HG03442 (cell line): ENCODE measurements at regions not wholly inside any gene's neighbourhood (a gene's known extent, or its start where the extent isn't known, plus 50 kb on each side); places are given as distances from the start of the nearest gene placed in this dataset.
"Not testable (repeated sequence)": the region's sequence is repeated elsewhere in the genome, so short reads cannot be mapped to it uniquely, and the experiment has no call there.

Experiments used
- ATAC-seq: cut with Tn5 transposase; IDR thresholded peaks from one replicate; pipeline ENCODE4 v1.9.1; 2021; ENCODE audit warnings: mild to moderate bottlenecking, moderate library complexity; ENCODE audit not compliant: unreplicated experiment

DNA sequence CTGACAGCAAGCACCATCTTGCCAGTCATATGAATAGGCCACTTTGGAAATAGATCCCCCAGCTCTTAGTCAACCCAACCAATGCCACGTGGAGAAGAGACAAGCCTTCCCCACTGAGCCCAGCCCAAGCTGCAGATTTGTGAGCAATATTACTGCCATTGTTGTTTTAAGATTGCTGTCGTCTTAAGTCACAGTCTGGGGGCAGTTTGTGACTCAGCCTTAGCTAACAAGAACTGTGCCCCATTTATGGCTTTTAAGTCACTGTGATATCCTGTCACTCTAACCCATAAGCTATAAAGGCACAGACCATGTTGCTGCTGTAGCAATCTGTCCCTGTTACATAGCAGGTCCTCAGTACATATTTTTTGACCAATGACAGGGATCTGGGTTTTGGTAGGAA is 464.2 kb downstream of the MED13L start:
- ATAC-seq, result no peak

DNA sequence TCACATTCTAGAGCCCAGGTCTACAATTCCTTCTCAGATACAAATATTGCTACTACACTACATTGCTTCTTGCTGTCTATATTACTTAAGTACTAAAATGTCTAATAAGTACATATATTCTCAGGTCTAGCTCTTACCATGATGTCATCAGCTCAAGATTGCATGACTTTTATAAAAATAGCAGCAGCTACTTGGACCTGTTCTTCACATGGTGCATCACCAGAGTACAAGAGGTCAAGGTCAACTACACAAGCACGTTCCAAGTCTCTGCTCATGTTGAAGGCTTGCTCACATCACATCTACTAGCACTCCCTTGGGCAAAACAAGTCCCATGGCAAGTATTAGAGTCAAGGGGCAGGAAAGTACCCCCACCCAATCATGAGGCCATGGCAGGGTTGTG is 465.6 kb downstream of the MED13L start:
- ATAC-seq, result no peak

DNA sequence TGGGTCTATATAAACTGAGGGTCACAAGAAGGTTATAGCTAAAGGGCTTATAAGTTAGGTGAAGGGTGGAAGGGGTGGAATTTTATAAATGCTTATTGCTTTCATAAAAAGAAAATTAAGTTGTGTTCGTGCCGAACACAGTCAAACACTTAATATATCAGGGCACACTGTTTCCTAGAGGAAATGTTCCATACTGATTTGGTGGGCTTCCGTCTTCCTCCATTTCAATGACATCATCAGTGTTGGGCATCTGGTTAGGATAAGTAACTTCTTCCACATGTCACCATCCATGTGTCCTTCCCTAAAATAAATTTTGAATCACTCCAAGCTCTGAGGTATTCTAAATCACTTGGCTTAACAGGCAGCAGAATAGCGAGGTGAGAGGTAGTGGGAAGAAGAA is 466.4 kb downstream of the MED13L start:
- no peak for ATAC-seq

DNA sequence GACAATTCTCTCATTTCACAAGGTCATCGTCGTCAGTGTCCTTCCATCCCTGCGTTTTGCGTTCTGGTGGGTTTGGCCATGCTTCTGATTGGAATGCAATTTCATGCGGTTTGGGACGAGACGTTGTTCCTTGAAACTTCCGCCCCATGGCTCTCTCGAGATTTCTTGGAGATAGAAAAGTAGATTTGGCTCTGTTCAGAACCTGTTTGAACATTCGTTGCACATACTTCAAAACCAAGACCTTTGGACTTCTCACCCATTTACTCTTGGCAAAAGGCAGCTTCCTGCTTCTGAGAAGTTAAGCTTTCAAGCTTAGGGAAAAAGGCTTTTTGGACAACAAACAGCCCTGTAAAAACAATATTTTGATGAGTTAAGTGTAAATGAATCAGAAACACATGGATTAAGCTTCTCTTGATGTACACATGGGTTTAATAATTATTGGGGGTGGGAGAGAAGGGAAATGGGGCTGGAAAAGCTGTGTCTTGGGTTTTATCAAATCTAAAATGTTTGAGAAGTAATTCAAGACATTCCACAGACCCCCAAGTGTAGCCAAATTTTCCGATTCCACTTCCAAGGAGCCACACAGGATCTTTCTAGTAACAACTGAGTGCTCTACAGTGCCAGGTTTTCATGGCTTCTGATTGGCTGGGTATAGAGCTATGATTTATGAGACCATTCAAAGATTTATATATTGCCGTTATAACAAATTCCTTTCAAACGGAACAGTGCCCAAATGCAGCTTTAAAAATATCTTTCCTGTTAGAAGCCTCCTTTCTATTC is 467.2 kb downstream of the MED13L start:
- ATAC-seq, result no peak

DNA sequence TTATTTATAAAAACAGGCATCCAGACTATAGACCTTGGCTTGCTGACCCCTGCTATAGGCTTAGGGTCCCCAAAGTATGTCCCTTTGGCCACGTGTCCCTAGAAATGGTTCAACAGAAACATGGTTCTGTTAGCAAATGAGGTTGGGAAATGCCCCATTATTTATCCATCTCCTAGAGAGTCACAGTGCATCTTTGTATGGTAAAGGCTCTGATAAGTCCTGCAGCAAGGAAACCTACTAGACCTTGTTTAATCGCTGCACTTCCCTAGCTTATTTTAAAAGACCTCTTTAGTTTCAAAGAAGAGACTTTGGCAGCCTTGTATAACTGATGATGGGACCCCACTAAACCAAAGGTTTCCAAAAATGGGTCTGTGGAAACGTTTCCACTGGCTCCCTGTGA is 471.5 kb downstream of the MED13L start:
- ATAC-seq, result no peak

DNA sequence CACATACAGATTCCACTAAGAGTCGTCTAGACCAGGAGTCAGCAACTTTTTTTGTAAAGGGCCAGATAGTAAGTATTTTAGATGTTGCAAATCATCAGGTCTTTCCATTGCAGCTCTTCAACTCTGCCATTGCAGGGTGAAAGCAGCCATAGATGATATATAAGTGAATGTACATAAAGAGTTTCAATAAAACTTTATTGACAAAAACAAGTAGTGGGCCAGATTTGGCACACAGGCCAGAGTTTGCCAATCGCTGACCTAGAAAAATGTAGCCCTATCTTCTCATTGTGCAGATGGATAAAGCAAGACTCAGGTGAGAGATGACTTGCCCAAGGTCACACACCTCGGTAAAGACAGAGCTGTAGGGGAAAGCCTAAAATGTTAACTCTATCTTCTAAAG is 474.7 kb downstream of the MED13L start:
- no peak for ATAC-seq

DNA sequence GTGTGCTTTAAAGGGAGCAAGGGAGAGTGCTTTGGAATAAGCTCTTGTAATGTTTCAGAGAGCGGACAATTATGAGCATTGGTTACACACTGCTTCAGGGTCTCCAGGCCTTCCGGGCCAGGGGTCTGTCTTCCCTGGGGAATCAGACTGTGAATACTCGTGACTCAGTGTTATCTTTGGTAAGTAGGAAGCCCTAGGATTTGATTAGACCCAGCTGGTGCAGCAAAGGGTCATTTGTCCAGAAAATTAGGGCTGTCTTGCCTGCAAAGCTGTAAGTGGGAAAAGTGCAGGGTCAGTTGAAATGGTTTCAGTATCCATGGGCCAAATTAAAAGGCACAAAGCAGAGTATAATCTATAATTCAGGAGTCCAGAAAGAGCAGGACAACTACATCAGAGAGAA is 475.6 kb downstream of the MED13L start:
- ATAC-seq, result no peak

DNA sequence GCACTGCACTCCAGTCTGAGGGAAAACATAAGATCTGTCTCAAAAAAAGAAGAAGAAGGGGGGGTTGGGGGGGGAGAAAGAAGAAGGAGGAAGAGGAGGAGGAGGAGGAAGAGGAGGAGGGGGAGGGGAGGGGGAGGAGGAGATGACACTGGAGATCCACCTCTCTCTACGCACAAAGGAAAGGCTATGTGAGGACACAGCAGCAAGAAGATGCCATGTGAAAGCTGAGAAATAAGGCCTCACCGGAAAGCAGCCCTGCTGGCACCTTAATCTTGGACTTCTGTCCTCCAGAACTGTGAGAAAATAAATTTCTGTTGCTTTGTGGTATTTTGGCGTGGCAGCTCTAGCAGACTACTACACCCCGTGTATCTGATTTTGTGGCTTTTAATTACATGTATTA is 477.9 kb downstream of the MED13L start:
- ATAC-seq, result no peak

DNA sequence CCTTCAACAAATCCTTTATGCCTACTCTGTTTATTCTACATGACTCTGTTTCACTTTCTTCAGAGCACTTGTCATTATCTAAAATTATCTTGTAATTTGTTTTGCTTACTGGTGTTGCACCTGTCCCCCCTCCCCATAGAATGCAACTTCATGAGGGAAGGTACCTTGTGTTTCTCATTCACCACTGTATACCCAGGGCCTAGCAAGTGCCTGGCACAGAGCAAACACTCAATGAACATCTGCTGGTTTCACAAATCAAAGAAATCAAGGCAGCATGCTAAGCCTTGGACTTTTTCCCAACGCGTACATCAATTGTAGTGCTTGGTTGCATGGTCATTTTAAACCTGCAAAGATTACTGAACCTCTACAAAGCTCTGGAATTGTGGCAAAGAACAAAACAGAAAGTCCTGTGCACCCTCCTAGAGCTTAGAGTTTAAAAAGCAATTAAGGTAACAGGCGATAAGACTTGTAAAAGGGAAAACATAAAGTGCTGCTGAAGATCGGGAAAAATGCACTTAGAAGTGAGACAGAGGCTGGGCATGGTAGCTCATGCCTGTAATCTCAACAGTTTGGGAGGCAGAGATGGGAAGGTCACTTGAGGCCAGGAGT is 479.1 kb downstream of the MED13L start:
- no peak for ATAC-seq

DNA sequence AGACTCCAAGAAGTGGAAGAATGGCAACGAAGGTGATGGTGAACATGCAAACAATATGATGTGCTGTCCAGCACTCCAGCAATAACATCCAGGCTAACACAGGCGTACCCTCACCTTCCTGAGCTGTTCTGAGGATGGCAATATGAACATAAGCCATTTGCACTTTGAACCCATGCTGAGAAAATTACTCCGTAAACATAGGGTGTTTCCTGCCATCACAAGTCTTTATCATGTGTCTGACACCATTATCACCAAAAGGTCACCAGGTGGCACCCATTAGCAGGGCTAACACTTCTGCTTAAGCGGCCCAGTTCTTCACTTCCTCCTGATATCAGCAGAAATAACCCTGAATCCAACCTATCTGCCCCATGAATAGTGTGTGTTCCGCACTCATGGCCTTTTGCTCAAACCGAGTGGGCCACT is 482.8 kb downstream of the MED13L start:
- no peak for ATAC-seq

DNA sequence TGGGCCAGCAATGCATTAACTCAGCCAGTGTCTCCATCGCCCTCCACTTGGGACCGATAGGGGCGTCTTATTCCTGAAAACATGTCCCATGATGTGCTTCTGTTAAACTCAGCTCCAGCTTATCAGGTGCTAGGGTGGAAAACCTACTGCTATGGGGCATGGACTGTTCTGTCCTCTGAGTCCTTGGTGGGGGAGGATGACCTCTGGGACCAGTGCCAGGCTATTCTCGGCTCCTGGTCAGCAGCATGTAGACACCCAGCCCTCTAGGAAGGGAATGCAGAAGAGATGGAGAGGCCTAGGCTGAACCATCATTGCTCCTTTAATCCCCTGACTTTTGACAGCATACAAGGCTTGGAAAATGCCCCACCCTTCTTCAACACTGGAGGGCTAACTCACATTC is 486.2 kb downstream of the MED13L start:
- ATAC-seq, result no peak

DNA sequence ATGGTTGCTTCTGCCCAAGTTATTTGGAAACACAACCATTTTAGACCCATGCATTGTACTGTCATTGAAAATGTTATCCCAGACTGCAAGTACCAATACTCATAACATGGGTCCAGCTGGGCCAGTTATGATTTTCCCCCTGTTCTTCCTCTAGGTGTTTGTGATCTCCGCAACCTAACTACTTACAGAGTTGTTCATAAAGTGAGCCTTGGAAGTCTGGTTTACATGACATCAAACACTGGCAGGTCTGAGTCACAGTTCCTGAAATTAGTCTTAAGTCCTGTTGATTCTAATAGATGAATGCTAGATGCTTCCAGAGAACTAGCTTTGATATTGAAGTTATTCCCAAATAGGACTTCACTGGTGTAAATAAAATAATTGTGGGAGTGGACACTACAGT is 487.0 kb downstream of the MED13L start:
- no peak for ATAC-seq

DNA sequence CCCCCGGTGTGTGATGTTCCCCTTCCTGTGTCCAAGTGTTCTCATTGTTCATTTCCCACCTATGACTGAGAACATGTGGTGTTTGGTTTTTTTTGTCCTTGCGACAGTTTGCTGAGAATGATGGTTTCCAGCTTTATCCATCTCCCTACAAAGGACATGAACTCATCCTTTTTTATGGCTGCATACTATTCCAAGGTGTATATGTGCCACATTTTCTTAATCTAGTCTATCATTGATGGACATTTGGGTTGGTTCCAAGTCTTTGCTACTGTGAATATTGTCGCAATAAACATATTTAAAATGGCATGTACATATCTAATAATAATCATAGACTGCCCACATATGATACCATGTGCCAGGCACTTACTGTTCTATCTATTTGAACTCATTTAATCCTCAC is 491.0 kb downstream of the MED13L start:
- ATAC-seq, result not testable (repeated sequence)

DNA sequence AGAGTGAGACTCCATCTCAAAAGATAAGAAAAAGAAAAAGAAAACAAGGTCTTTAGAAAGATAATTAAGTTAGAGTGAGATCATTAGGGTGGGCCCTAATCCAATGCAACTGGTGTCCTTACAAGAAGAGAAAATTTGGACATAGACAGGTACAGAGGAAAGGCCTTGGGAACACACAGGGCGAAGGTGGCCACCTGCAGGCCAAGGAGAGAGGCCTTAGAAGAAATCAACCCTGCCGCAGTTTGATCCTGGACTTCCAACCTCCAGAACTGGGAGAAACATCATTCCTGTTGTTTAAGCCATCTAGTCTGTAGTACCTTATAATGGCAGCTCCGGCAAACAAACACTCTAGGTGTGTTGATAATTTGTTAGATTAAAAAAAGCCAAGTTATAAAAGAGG is 491.9 kb downstream of the MED13L start:
- no peak for ATAC-seq

DNA sequence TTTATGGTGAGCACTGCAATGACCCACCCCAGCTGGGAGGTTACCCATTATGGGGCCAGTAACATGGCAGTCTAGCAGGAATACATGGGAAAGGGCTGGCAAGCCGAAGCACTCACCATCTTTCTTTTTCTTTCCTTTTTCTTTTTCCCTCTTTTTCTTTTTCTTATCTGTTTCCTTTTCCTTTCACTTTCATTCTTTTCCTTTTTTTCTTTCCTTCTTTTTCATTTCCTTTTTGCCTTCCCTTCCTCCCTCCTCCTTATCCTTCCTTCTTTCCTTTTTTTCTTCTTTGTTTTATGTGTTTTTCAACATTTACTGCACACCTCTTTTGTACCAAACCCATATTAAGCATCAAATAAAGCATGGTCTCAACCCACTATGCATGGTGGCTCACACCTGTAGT is 501.1 kb downstream of the MED13L start:
- ATAC-seq, result no peak

DNA sequence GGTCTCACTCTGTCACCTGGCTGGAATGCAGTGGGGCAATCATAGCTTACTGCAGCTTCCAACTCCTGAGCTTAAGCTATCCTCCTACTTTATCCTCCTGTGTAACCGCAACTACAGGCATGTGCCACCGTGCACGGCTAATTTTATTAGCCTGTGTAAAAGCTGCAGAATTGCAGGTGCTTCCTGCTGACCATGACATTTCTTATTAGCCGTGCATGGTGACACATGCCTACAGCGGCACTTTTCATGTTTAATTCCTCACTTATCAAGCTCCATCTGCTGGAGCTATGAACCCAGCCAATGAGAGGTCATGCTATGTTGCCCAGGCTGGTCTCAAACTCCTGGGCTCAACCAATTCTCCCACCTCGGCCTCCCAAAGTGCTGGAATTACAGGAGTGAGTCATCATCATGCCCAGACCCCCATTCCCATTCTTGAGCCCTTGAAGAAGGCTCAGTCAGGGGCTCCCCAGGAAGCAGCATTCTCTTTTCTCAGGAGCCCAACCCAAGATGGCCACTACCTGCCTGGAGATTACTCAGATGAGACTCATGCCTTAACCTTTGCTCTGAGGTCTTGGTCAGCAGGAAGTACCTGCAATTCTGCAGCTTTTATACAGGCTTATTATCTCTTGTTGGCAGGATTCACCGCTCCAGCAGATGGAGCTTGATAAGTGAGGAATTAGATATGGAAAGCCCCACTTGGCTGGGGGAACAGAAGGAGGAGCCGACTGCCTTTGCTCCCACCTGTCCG is 503.2 kb downstream of the MED13L start:
- ATAC-seq, result no peak

DNA sequence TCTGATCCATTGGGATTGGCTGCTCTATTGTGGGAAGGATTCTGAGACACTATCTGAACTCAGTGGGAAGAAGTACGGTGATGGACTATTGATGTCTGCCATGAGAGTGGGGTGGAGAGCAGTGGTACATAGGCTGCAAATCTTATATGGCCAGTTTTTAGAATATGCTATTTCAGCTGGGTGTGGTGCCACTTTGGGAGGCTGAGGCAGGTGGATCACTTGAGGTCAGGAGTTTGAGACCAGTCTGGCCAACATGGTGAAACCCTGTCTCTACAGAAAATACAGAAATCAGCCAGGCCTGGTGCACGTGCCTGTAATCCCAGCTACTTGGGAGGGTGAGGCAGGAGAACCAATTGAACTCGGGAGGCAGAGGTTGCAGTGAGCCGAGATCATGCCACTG is 505.9 kb downstream of the MED13L start:
- ATAC-seq, result no peak

DNA sequence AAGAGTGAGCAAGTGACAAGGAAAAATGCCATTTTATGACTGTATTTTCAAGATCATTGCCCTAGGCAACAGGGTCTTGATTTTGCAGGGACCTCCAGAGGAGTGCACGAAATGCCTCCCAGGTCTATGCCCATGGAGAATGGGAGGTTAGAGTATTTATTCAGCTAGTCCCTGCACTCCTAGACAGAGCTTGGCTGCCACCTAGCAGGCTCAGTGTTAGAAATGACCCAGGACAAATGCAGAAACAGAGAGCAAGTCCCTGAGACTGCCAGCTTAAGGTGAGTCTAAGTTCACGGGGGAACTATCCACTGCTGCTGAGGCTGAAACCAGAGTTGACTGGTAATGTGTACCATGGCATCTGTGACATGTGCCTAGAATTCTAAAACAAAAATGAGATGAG is 506.4 kb downstream of the MED13L start:
- no peak for ATAC-seq

DNA sequence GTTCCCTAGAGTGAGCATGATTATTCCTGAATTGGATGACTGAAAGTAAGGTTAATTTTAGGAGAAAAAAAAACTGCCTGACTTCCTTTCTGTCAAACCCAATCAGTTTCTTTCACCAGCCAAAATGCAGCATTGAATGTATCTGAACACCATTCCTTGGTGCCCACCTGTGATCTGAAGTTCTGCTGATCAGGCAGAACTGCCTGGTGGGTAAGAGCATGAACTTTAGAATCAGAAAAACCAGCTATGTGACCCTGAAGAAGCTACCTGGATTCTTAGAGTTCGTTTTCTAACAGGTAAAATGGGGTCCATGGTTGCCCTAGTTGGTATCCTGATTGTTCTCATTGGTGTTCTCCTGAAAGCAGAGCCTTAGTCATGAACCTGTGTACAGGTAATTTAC is 506.9 kb downstream of the MED13L start:
- no peak for ATAC-seq

DNA sequence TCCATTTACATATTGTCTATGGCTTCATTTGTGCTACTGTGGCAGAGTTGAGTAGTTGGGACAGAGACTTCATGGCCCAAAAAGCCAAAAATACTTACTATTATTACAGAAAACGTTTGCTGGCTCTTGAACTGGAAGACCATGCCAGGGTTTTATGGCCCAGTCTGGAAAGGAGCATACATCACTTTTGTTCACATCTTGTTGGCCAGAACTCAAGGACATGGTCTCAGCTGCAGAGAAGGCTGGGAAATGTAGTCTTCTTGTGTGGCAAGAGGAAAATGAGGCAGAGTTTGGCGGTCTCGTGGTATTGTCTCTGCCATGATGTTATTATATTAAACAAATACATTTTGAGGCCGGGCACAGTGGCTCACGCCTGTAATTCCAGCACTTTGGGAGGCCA is 509.6 kb downstream of the MED13L start:
- ATAC-seq, result no peak

DNA sequence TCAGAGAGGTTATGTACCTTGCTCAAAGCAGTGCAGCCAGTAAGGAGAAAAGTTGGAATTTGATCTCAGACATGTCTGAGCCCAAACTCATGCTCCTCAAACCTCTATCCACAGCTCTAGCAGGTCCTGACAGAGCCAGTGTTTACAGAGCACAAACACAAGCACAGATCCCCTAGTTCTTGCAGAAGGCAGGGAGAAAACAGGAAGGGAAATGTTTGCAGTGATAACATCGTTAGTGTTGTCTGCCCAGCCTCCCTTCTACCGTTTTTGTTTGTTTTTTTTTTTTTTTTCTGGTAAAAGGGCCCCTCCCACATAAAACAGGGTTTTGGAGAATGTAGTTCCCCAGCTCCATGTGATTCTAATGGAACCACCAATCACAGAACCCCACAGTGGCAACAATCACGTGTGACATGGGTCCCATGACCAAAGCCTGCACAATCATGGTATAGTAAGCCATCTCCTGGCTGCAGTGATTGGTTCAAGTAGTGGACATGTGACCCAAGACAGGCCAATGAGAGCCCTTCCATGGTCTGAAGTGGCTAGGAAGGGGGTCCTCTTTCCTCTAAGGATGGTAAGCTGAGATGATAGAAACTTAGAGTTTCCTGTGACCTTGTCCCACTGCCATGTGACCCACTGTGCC is 513.4 kb downstream of the MED13L start:
- no peak for ATAC-seq

DNA sequence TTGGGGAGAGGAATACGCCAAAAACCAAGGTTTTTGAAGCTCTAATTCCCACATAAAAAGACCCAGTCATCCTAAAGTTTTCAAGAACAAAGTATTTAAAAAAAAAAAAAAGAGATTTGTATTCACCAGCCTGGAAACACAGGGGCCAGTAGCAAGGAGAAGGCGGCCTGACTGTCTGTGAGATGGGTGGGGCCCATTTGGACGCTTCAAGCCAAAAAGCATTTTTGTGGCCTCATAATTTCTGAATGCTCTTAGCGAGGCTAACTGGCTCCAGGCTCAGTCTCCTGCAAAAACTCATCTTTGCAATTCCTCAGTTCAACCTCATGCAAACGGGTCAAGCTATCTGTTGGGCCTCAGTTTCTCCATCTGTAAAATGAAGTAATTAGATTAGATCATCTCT is 514.1 kb downstream of the MED13L start:
- ATAC-seq, result no peak
